H1 (cell line): ENCODE measurements at regions not wholly inside any gene's neighbourhood (a gene's known extent, or its start where the extent isn't known, plus 50 kb on each side); places are given as distances from the start of the nearest gene placed in this dataset.

Source experiments
- CTCF ChIP-seq, 3 experiments: IDR thresholded peaks; 1 replicate in 2 of 3; 2 replicates in 1 of 3; pipeline versions ENCODE4 v1.5.1 to v1.6.1; 2011; ENCODE audit warnings: low read length in 3 of 3, mild to moderate bottlenecking in 3 of 3, inconsistent platforms in 2 of 3, low read depth in 1 of 3, moderate library complexity in 1 of 3; ENCODE audit not compliant: insufficient read depth in 1 of 3; ENCODE audit errors: control extremely low read depth in 1 of 3
- EP300 ChIP-seq, 2 experiments: IDR thresholded peaks; 1 replicate in 1 of 2; 2 replicates in 1 of 2; pipeline ENCODE4 v1.6.1; 2011 to 2012; ENCODE audit warnings: low read depth in 2 of 2, low read length in 2 of 2, mild to moderate bottlenecking in 2 of 2, borderline replicate concordance in 1 of 2, inconsistent platforms in 1 of 2, moderate library complexity in 1 of 2
- GABPA ChIP-seq: IDR thresholded peaks from 2 replicates; pipeline ENCODE4 v1.6.1; 2011; ENCODE audit warnings: mild to moderate bottlenecking, low read length, moderate library complexity, borderline replicate concordance; ENCODE audit not compliant: insufficient read depth
- POLR2A ChIP-seq, 2 experiments: IDR thresholded peaks; 1 replicate in 1 of 2; 2 replicates in 1 of 2; pipeline ENCODE4 v1.6.1; 2011; ENCODE audit warnings: low read depth in 2 of 2, low read length in 2 of 2, mild to moderate bottlenecking in 2 of 2; ENCODE audit errors: control extremely low read depth in 1 of 2

GRCh38 chr7:119033641-119034040 is 809.1 kb downstream of the ANKRD7 start:
- no peak for TF ChIP-seq CTCF (IDR thresholded peaks at IDR 0.05; ENCODE audit: control extremely low read depth in 1 of 3, insufficient read depth in 1 of 3, low read depth in 1 of 3, low read length in 3 of 3)
- no peak for TF ChIP-seq POLR2A (IDR thresholded peaks at IDR 0.05; ENCODE audit: control extremely low read depth in 1 of 2, low read depth in 2 of 2, low read length in 2 of 2)
- TF ChIP-seq GABPA: no peak
- no peak for TF ChIP-seq EP300 (IDR thresholded peaks at IDR 0.05; ENCODE audit: borderline replicate concordance in 1 of 2, low read depth in 2 of 2, low read length in 2 of 2)
